Iris pigment epithelial cell (primary cell): ENCODE measurements at regions not wholly inside any gene's neighbourhood (a gene's known extent, or its start where the extent isn't known, plus 50 kb on each side); places are given as distances from the start of the nearest gene placed in this dataset.
A peak's percentile ranks its signal among the peaks of the same experiment; 100 is the strongest.
"Not testable (repeated sequence)": the region's sequence is repeated elsewhere in the genome, so short reads cannot be mapped to it uniquely, and the experiment has no call there.

Experiments
- DNase-seq: peaks from one replicate; pipeline ENCODE4 v3.0.0-alpha.2; 2011; ENCODE audit warnings: low read depth

GRCh38 chrX:124717537-124717936 is 371.2 kb downstream of the SH2D1A start:
- no peak for DNase-seq

GRCh38 chrX:124719060-124719459 is 372.7 kb downstream of the SH2D1A start:
- DNase-seq, result no peak

GRCh38 chrX:124720532-124720931 is 374.2 kb downstream of the SH2D1A start:
- DNase-seq, result peak; percentile 1

GRCh38 chrX:124725502-124725901 is 379.1 kb downstream of the SH2D1A start:
- DNase-seq, result no peak

GRCh38 chrX:124726292-124726691 is 379.9 kb downstream of the SH2D1A start:
- DNase-seq, result no peak

- no peak for DNase-seq
These were observed 380.5 kb downstream of the SH2D1A start for GRCh38 chrX:124726881-124727280.

- DNase-seq, result no peak
These were observed 390.3 kb downstream of the SH2D1A start for GRCh38 chrX:124736553-124737270.

- DNase-seq, result no peak
These were observed 391.4 kb downstream of the SH2D1A start for GRCh38 chrX:124737771-124738170.

GRCh38 chrX:124747295-124747694 is 400.9 kb downstream of the SH2D1A start:
- DNase-seq, result no peak

- no peak for DNase-seq
These were observed 418.0 kb downstream of the SH2D1A start for GRCh38 chrX:124764354-124764753.

- no peak for DNase-seq
These were observed 422.8 kb downstream of the SH2D1A start for GRCh38 chrX:124769166-124769565.

GRCh38 chrX:124771292-124771691 is 424.9 kb downstream of the SH2D1A start:
- DNase-seq, result no peak

- DNase-seq, result not testable (repeated sequence)
These were observed 441.9 kb downstream of the SH2D1A start for GRCh38 chrX:124788253-124788652.

GRCh38 chrX:124789874-124790273 is 443.5 kb downstream of the SH2D1A start:
- DNase-seq, result not testable (repeated sequence)

- no peak for DNase-seq
These were observed 445.2 kb downstream of the SH2D1A start for GRCh38 chrX:124791492-124792095.

GRCh38 chrX:124796989-124797388 is 450.6 kb downstream of the SH2D1A start:
- DNase-seq, result no peak

- no peak for DNase-seq
These were observed 458.6 kb downstream of the SH2D1A start for GRCh38 chrX:124804962-124805361.

- DNase-seq, result no peak
These were observed 459.1 kb downstream of the SH2D1A start for GRCh38 chrX:124805486-124805885.

GRCh38 chrX:124814106-124814505 is 467.7 kb downstream of the SH2D1A start:
- DNase-seq, result no peak

GRCh38 chrX:124818033-124818432 is 471.7 kb downstream of the SH2D1A start:
- no peak for DNase-seq

- DNase-seq, result no peak
These were observed 472.4 kb downstream of the SH2D1A start for GRCh38 chrX:124818764-124819163.

- no peak for DNase-seq
These were observed 474.4 kb downstream of the SH2D1A start for GRCh38 chrX:124820738-124821137.

GRCh38 chrX:124827258-124827845 is 481.0 kb downstream of the SH2D1A start:
- no peak for DNase-seq
